ENCODE measurements at regions not wholly inside any gene's neighbourhood (a gene's known extent, or its start where the extent isn't known, plus 50 kb on each side); places are given as distances from the start of the nearest gene placed in this dataset.

DNA sequence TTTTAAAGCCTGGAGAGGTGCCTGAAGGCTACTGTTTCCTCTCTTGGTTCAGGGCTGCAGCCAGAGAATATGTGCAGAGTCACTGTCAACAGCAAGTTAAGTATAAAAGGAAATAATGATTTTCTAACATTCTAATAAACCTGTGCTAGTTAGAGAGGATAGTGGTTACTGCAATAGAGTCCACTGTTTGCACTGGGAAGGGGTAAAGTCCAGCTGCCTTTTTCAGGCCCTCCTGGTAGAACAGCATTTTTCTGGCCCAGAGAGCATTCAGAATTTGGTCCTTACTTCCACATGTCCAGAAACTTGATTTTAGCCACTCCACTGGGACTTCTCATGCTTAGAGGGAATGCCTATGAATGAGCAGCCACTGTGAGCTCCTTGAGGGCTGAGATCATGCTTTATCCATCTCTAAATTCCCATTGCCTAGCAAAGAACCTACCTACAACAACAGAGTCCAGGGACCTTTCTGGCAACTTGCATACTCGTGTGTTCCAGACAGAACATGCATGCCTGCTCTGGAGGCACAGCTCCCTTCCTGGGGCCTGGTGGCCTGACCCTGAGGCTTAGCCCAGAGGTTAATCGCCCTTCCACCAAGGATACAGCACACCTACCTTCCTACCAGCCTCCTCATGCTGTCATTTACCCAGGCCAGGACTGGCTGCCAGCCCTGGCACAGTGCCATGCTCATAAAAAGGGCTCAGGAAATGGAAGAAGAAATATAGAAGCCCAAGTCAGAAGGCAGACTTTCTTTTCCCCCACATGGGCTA is 50.3 kb upstream of the ATP13A3 start:
- peaks cover 0 to 2% of the 10 kb centered on the region in 2 donors for H3K36me3 Mint-ChIP-seq
- H3K9ac ChIP-seq (ENCODE audit: insufficient read depth, low read length, poor library complexity, severe bottlenecking) = no peak overlapping the region
- no peak for DNase-seq

More for the DNA sequence above, 50.3 kb upstream of the ATP13A3 start:
- no peak overlapping the region for H3K4me3 ChIP-seq (replicated peaks in 1 of 3; ENCODE audit: low read depth in 2 of 3, low read length in 3 of 3)
- peak overlapping the region in 3 of 7 donors; percentile 17 to 50 (median 25) for H3K27ac Mint-ChIP-seq
- H3K4me1 ChIP-seq (ENCODE audit: control insufficient read depth in 1 of 2, insufficient read depth in 2 of 2, low read length in 2 of 2) = peaks cover 14 to 29% of the 10 kb centered on the region in 2 donors
- H3K9me3 Mint-ChIP-seq = peaks cover 2 to 20% (median 12%) of the 10 kb centered on the region in 7 donors
- no peak overlapping the region for H3K4me3 Mint-ChIP-seq
- H2AFZ ChIP-seq (ENCODE audit: insufficient read depth, low read depth, low read length, poor library complexity, severe bottlenecking) = peak overlapping the region; percentile 52
- H3K4me2 ChIP-seq (replicated peaks; ENCODE audit: extremely low read depth, low read length, poor library complexity, severe bottlenecking) = no peak overlapping the region
- no peaks in the 10 kb centered on the region for H4K20me1 ChIP-seq (ENCODE audit: insufficient read depth, low read length)
- H3K79me2 ChIP-seq (ENCODE audit: insufficient read depth, low read length) = no peaks in the 10 kb centered on the region
- H3K27me3 Mint-ChIP-seq (ENCODE audit: low read depth in 3 of 3) = peaks cover 0 to 2% (median 0%) of the 10 kb centered on the region in 3 donors
- no peaks in the 10 kb centered on the region for H3K36me3 ChIP-seq (replicated peaks in 1 of 2; ENCODE audit: control insufficient read depth in 1 of 2, insufficient read depth in 2 of 2, low read length in 2 of 2)
- H3K4me1 Mint-ChIP-seq = peaks cover 27% of the 10 kb centered on the region
- WGBS (ENCODE audit: insufficient coverage) = 25% methylated on average over 2 of the region's 2 CpGs
- TF ChIP-seq CTCF (IDR thresholded peaks at IDR 0.05) = no peak
- intact Hi-C loops (cut with micrococcal nuclease) = loop anchor here in 1 of 2 donors (10.0 kb wide), 1 partner anchor 58 kb away; no protein-coding TSS in a partner anchor
- no peaks in the 10 kb centered on the region for H3K27me3 ChIP-seq (ENCODE audit: control insufficient read depth in 2 of 2, insufficient read depth in 2 of 2, low read length in 2 of 2)
- peaks cover 3 to 11% of the 10 kb centered on the region in 2 donors for H3K9me3 ChIP-seq (replicated peaks in 1 of 2; ENCODE audit: control insufficient read depth in 1 of 2, insufficient read depth in 1 of 2, low read length in 2 of 2)
- no peak overlapping the region for H3K27ac ChIP-seq (ENCODE audit: low read depth in 1 of 2, low read length in 2 of 2)

All from CD14-positive monocyte (primary cell).